ENCODE measurements at regions not wholly inside any gene's neighbourhood (a gene's known extent, or its start where the extent isn't known, plus 50 kb on each side); places are given as distances from the start of the nearest gene placed in this dataset.

DNA sequence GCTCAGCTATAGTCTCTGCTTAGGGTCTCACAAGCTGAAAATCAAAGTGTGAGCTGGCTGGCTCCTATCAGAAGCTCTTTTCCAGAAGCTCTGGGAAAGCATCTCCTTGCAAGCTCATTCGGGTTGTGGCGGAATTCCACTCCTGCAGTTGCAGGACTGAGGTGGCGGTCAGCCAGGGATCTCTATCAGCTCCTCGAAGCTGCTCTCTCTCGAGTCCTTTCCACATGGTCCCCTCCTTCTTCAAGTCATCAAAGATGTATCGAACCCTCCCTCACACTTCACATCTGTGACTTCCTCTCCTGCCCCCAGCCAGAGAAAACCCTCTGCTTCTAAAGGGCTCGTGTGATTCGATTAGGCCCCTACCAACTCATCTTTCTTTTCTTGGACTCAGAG lies 141.7 kb downstream of the ZFP36L2 start:
- Histone ChIP-seq H3K79me2 (ENCODE audit: insufficient read depth, low read depth, low read length) (no peaks in the 10 kb centered on the region), H3K27ac (ENCODE audit: low read depth, low read length, poor library complexity, severe bottlenecking) (no peak overlapping the region), H3K4me3 (ENCODE audit: low read depth, low read length, poor library complexity, severe bottlenecking) (no peak overlapping the region), H3K9me2 (ENCODE audit: insufficient read depth, low read length) (no peaks in the 10 kb centered on the region), H3K36me3 (ENCODE audit: insufficient read depth, low read length) (no peaks in the 10 kb centered on the region), H3K9me3 (ENCODE audit: low read length) (no peaks in the 10 kb centered on the region), H4K20me1 (ENCODE audit: insufficient read depth, low read length) (no peaks in the 10 kb centered on the region), H3K4me2 (ENCODE audit: low read length) (no peak overlapping the region), H3K4me1 (ENCODE audit: insufficient read depth, low read length, poor library complexity, severe bottlenecking) (no peaks in the 10 kb centered on the region), H2AFZ (ENCODE audit: low read length) (no peak overlapping the region)
- no TSS peak for BruUV-seq (replicated peaks)
- intact Hi-C loops (cut with micrococcal nuclease; ENCODE audit: unreplicated experiment) = no loop called here
- ChIA-PET CTCF (ENCODE audit: unreplicated experiment) (interaction anchor here (0.6 kb wide), 1 partner anchor 422 kb away, joined by 3 read pairs; no protein-coding TSS in a partner anchor), POLR2A (interaction anchor here (0.7 kb wide), 1 partner anchor 186 kb away, joined by 3 read pairs; no protein-coding TSS in a partner anchor)
- TF ChIP-seq, protein P1, sequence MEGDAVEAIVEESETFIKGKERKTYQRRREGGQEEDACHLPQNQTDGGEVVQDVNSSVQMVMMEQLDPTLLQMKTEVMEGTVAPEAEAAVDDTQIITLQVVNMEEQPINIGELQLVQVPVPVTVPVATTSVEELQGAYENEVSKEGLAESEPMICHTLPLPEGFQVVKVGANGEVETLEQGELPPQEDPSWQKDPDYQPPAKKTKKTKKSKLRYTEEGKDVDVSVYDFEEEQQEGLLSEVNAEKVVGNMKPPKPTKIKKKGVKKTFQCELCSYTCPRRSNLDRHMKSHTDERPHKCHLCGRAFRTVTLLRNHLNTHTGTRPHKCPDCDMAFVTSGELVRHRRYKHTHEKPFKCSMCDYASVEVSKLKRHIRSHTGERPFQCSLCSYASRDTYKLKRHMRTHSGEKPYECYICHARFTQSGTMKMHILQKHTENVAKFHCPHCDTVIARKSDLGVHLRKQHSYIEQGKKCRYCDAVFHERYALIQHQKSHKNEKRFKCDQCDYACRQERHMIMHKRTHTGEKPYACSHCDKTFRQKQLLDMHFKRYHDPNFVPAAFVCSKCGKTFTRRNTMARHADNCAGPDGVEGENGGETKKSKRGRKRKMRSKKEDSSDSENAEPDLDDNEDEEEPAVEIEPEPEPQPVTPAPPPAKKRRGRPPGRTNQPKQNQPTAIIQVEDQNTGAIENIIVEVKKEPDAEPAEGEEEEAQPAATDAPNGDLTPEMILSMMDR (conservative IDR thresholded peaks at IDR 0.05; ENCODE audit: low read length) = no peak
- no peak for TF ChIP-seq EZH2phosphoT487 (IDR thresholded peaks at IDR 0.05; ENCODE audit: borderline replicate concordance, low read depth, low read length)
- DNase-seq (ENCODE audit: low spot score) = no peak

DNA sequence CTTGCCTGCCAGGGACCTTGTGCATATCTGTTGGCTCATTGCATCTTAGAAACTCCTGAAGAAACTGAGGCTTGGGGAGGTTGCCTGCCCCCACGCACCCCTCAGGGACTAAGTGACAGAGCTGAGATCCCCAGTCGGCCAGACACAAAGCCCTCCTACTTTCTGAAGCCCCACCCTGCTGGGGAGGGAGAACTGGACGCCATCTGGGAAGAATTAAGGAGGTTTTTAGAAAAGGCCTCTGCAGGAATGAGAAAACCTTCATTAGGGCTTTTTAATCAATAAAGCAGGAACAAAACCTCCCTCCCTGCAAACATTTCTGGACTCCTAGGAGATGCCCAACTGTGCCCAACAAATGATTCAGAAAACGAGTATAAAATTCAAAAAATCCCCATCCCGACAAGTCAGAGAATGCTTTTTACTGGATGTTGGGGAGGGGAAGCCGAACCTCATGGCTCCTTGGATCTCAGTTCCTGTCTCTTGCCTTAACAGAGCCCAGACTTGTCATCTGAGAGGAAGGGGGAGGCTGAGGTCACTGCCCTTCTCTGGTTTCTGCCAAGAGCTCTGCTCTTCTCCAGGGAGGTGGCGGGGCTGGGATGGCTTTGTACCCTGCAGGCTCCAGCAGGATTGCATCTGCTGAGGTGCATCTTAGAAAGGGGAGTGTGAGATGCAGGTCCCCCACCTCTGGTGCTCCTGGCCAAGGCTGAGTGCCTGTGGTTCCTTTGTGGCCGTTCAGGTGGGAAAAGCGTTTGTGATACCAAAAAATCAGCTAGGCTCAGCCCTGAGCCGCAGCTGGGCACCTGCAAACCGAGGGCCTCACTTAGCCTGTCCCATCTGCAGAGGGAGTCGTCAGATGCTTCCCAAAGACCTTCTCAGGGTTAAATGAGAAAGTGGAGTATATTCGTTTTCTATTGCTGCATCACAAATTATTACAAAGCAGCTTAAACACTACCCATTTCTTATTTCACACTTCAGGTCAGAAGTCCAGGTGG lies 142.4 kb downstream of the ZFP36L2 start:
- BruUV-seq (replicated peaks) = no TSS peak
- intact Hi-C loops (cut with micrococcal nuclease; ENCODE audit: unreplicated experiment) = no loop called here
- Histone ChIP-seq H3K4me2 (ENCODE audit: low read length) (no peak overlapping the region), H3K27ac (ENCODE audit: low read depth, low read length, poor library complexity, severe bottlenecking) (no peak overlapping the region), H3K4me1 (ENCODE audit: insufficient read depth, low read length, poor library complexity, severe bottlenecking) (no peaks in the 10 kb centered on the region), H4K20me1 (ENCODE audit: insufficient read depth, low read length) (no peaks in the 10 kb centered on the region), H3K79me2 (ENCODE audit: insufficient read depth, low read depth, low read length) (no peaks in the 10 kb centered on the region), H3K36me3 (ENCODE audit: insufficient read depth, low read length) (no peaks in the 10 kb centered on the region), H3K4me3 (ENCODE audit: low read depth, low read length, poor library complexity, severe bottlenecking) (no peak overlapping the region), H3K9me3 (ENCODE audit: low read length) (no peaks in the 10 kb centered on the region), H3K9me2 (ENCODE audit: insufficient read depth, low read length) (no peaks in the 10 kb centered on the region), H2AFZ (ENCODE audit: low read length) (no peak overlapping the region)
- no peak for TF ChIP-seq EZH2phosphoT487 (IDR thresholded peaks at IDR 0.05; ENCODE audit: borderline replicate concordance, low read depth, low read length)
- TF ChIP-seq, protein P1 (conservative IDR thresholded peaks at IDR 0.05; ENCODE audit: low read length) = no peak
- ChIA-PET CTCF (ENCODE audit: unreplicated experiment) (interaction anchor here (0.6 kb wide), 2 partner anchors 423 to 1610 kb away, joined by 3 read pairs; no protein-coding TSS in a partner anchor), POLR2A (interaction anchor here (0.7 kb wide), 1 partner anchor 186 kb away, joined by 3 read pairs; no protein-coding TSS in a partner anchor)
- DNase-seq (ENCODE audit: low spot score) = no peak

All from OCI-LY7 (cell line).